Hepatocyte (in vitro differentiated cells): ENCODE measurements at regions not wholly inside any gene's neighbourhood (a gene's known extent, or its start where the extent isn't known, plus 50 kb on each side); places are given as distances from the start of the nearest gene placed in this dataset.
"Not testable (repeated sequence)": the region's sequence is repeated elsewhere in the genome, so short reads cannot be mapped to it uniquely, and the experiment has no call there.

ENCODE experiments used
- DNase-seq: peaks from one replicate; pipeline ENCODE4 v3.0.0-alpha.2; 2016; ENCODE audit warnings: low spot score
- H2AFZ ChIP-seq: fragments of 200-600 bp; sonication (generic); 2 replicates; pipeline ENCODE4 v1.6.0; 2016; ENCODE audit warnings: antibody characterized with exemption, mild to moderate bottlenecking
- H3K27ac ChIP-seq: fragments of 200-600 bp; sonication (generic); 2 replicates; pipeline ENCODE4 v1.5.1; 2016; ENCODE audit warnings: mild to moderate bottlenecking
- H3K27me3 ChIP-seq: fragments of 200-600 bp; sonication (generic); 2 replicates; pipeline ENCODE4 v1.6.1; 2016
- H3K36me3 ChIP-seq: fragments of 200-600 bp; sonication (generic); replicated peaks from 2 replicates; pipeline ENCODE4 v1.5.1; 2016; ENCODE audit warnings: low read depth; ENCODE audit not compliant: insufficient read depth
- H3K4me1 ChIP-seq: fragments of 200-600 bp; sonication (generic); 2 replicates; pipeline ENCODE4 v1.5.1; 2016; ENCODE audit warnings: mild to moderate bottlenecking, moderate library complexity; ENCODE audit not compliant: insufficient read depth
- H3K4me2 ChIP-seq: fragments of 200-600 bp; sonication (generic); 2 replicates; pipeline ENCODE4 v1.6.0; 2016
- H3K4me3 ChIP-seq: fragments of 200-600 bp; sonication (generic); 2 replicates; pipeline ENCODE4 v1.5.1; 2016; ENCODE audit warnings: mild to moderate bottlenecking
- H3K79me2 ChIP-seq: fragments of 200-600 bp; sonication (generic); 2 replicates; pipeline ENCODE4 v1.6.0; 2017; ENCODE audit warnings: mild to moderate bottlenecking
- H3K9me2 ChIP-seq: fragments of 200-600 bp; sonication (generic); replicated peaks from 2 replicates; pipeline ENCODE4 v1.6.0; 2017; ENCODE audit warnings: mild to moderate bottlenecking; ENCODE audit not compliant: insufficient read depth
- H3K9me3 ChIP-seq: fragments of 200-600 bp; sonication (generic); 2 replicates; pipeline ENCODE4 v1.5.1; 2016; ENCODE audit warnings: low read depth, mild to moderate bottlenecking
- H4K20me1 ChIP-seq: fragments of 200-600 bp; sonication (generic); 2 replicates; pipeline ENCODE4 v1.6.0; 2016; ENCODE audit warnings: mild to moderate bottlenecking; ENCODE audit not compliant: insufficient read depth, poor library complexity, severe bottlenecking
- CTCF ChIP-seq: fragments of 200-600 bp; sonication (generic); IDR thresholded peaks from 2 replicates; pipeline ENCODE4 v1.5.1; 2016; ENCODE audit warnings: antibody characterized with exemption, mild to moderate bottlenecking; ENCODE audit not compliant: poor library complexity
- EZH2 ChIP-seq: fragments of 200-600 bp; sonication (generic); IDR thresholded peaks from 2 replicates; pipeline ENCODE4 v1.6.1; 2016; ENCODE audit warnings: antibody characterized with exemption, mild to moderate bottlenecking, borderline replicate concordance
- EZH2phosphoT487 ChIP-seq: fragments of 200-600 bp; sonication (generic); IDR thresholded peaks from one replicate; pipeline ENCODE4 v1.6.1; 2018; ENCODE audit warnings: antibody characterized with exemption, mild to moderate bottlenecking, low read depth, moderate library complexity; ENCODE audit not compliant: unreplicated experiment, severe bottlenecking
- WGBS: methylation state at CpG from one replicate; pipeline ENCODE4 v1.1.6; 2016; ENCODE audit warnings: low lambda C conversion rate; ENCODE audit errors: missing lambda C conversion rate; 5-methylcytosine and 5-hydroxymethylcytosine counted together

GRCh38 chr3:160099834-160100233 is 111.2 kb downstream of the IL12A start:
- Histone ChIP-seq H3K4me2 (no peak overlapping the region), H4K20me1 (no peaks in the 10 kb centered on the region), H3K4me3 (no peak overlapping the region), H3K9me2 (no peaks in the 10 kb centered on the region), H3K27me3 (no peaks in the 10 kb centered on the region), H3K27ac (no peak overlapping the region), H2AFZ (no peak overlapping the region), H3K4me1 (no peaks in the 10 kb centered on the region), H3K9me3 (no peaks in the 10 kb centered on the region), H3K36me3 (no peaks in the 10 kb centered on the region), H3K79me2 (no peaks in the 10 kb centered on the region)
- whole genome bisulfite sequencing, result 90% methylated on average over 5 of the region's 5 CpGs
- TF ChIP-seq EZH2 (no peak), EZH2phosphoT487 (no peak), CTCF (no peak)
- DNase-seq, result no peak

DNA sequence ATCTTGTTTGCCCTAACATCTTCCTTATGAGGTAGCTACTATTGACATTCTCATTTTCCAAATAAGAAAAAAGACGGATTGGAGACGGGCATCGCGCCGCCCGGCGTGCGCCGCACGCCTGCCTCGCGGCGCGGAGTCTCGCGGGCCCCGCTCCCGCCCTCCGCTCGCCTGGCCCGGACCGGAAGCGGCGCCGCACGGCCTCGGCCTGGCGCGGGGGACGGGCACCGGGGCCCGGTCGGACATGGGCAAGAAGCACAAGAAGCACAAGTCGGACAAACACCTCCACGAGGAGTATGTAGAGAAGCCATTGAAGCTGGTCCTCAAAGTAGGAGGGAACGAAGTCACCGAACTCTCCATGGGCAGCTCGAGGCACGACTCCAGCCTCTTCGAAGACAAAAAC is 112.0 kb downstream of the IL12A start:
- DNase-seq, result no peak
- no peaks in the 10 kb centered on the region for H3K4me1 ChIP-seq
- H3K27ac ChIP-seq, result no peak overlapping the region
- no peaks in the 10 kb centered on the region for H3K9me3 ChIP-seq
- no peaks in the 10 kb centered on the region for H3K9me2 ChIP-seq
- H3K4me2 ChIP-seq, result no peak overlapping the region
- H2AFZ ChIP-seq, result no peak overlapping the region
- TF ChIP-seq EZH2, result no peak
- TF ChIP-seq EZH2phosphoT487, result no peak
- no peak for TF ChIP-seq CTCF
- no peaks in the 10 kb centered on the region for H3K27me3 ChIP-seq
- 98% methylated on average over 34 of the region's 40 CpGs for WGBS
- H3K79me2 ChIP-seq, result no peaks in the 10 kb centered on the region
- H3K4me3 ChIP-seq, result no peak overlapping the region
- no peaks in the 10 kb centered on the region for H3K36me3 ChIP-seq
- H4K20me1 ChIP-seq, result no peaks in the 10 kb centered on the region

DNA sequence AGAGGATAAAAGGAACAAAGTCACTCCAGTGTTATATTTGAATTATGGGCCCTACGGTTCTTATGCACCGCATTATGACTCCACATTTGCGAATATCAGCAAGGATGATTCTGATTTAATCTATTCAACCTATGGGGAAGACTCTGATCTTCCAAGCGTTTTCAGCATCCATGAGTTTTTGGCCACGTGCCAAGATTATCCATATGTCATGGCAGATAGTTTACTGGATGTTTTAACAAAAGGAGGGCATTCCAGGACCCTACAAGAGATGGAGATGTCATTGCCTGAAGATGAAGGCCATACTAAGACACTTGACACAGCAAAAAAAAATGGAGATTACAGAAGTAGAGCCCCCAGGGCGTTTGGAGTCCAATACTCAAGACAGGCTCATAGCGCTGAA is 113.4 kb downstream of the IL12A start:
- not testable (repeated sequence) for H4K20me1 ChIP-seq, H3K4me3 ChIP-seq, H3K27me3 ChIP-seq, H3K9me3 ChIP-seq, H3K9me2 ChIP-seq, H3K36me3 ChIP-seq, DNase-seq, H3K4me2 ChIP-seq, H2AFZ ChIP-seq, H3K27ac ChIP-seq, H3K4me1 ChIP-seq, H3K79me2 ChIP-seq
- WGBS, result 92% methylated on average over 7 of the region's 7 CpGs

GRCh38 chr3:160103397-160103796 is 114.8 kb downstream of the IL12A start:
- H2AFZ ChIP-seq, result no peak overlapping the region
- no peaks in the 10 kb centered on the region for H4K20me1 ChIP-seq
- H3K4me3 ChIP-seq, result no peak overlapping the region
- H3K4me1 ChIP-seq, result peaks cover 10% of the 10 kb centered on the region
- H3K9me2 ChIP-seq, result no peaks in the 10 kb centered on the region
- H3K79me2 ChIP-seq, result no peaks in the 10 kb centered on the region
- WGBS, result 92% methylated on average over 2 of the region's 2 CpGs
- no peak for DNase-seq
- H3K36me3 ChIP-seq, result no peaks in the 10 kb centered on the region
- no peak overlapping the region for H3K4me2 ChIP-seq
- TF ChIP-seq EZH2 (no peak), CTCF (no peak), EZH2phosphoT487 (no peak)
- no peaks in the 10 kb centered on the region for H3K27me3 ChIP-seq
- no peaks in the 10 kb centered on the region for H3K9me3 ChIP-seq
- H3K27ac ChIP-seq, result no peak overlapping the region
